Gastroesophageal sphincter (tissue), 4 donors: ENCODE measurements at regions not wholly inside any gene's neighbourhood (a gene's known extent, or its start where the extent isn't known, plus 50 kb on each side); places are given as distances from the start of the nearest gene placed in this dataset.

ENCODE experiments used
- ATAC-seq: fragments of 150-250 bp; one replicate; pipeline ENCODE4 v1.9.1; 2016; ENCODE audit warnings: mild to moderate bottlenecking, moderate library complexity
- H3K27ac ChIP-seq, 4 donors: fragments of 200-600 bp; sonication (generic) in 3 of 4; 1 replicate in 3 of 4; 2 replicates in 1 of 4; pipeline ENCODE4 v1.5.1; 2016 to 2019
- H3K27me3 ChIP-seq: fragments of 200-600 bp; sonication (generic); one replicate; pipeline ENCODE4 v1.5.1; 2019
- H3K36me3 ChIP-seq, 2 donors: fragments of 200-600 bp; sonication (generic); one replicate each; pipeline ENCODE4 v1.5.1; 2019; ENCODE audit warnings: control low read depth in 1 of 2
- H3K4me1 ChIP-seq, 3 donors: fragments of 200-600 bp; sonication (generic); 1 replicate in 2 of 3; 2 replicates in 1 of 3; pipeline ENCODE4 v1.5.1; 2016 to 2019; ENCODE audit warnings: control low read depth in 2 of 3
- H3K4me3 ChIP-seq, 2 donors: fragments of 200-600 bp; sonication (generic); one replicate each; pipeline ENCODE4 v1.5.1; 2019; ENCODE audit warnings: mild to moderate bottlenecking in 1 of 2, moderate library complexity in 1 of 2
- H3K9me3 ChIP-seq, 3 donors: fragments of 200-600 bp; sonication (generic); one replicate each; pipeline ENCODE4 v1.5.1; 2017 to 2019; ENCODE audit warnings: control low read depth in 2 of 3
- EP300 ChIP-seq: sonication (generic); formaldehyde crosslinking; IDR thresholded peaks from one replicate; pipeline ENCODE4 v1.6.1; 2017; ENCODE audit warnings: antibody characterized with exemption, mild to moderate bottlenecking
- POLR2A ChIP-seq, 2 donors: fragments of 450-650 bp; IDR thresholded peaks; one replicate each; pipeline ENCODE4 v1.6.1; 2017; ENCODE audit warnings: antibody characterized with exemption in 2 of 2, mild to moderate bottlenecking in 2 of 2, moderate library complexity in 1 of 2
- POLR2AphosphoS5 ChIP-seq: sonication (generic); formaldehyde crosslinking; IDR thresholded peaks from one replicate; pipeline ENCODE4 v1.6.1; 2017; ENCODE audit warnings: antibody characterized with exemption
- WGBS, 2 donors: methylation state at CpG; one replicate each; pipeline ENCODE4 v1.1.5; 2018; ENCODE audit warnings: low coverage in 1 of 2; 5-methylcytosine and 5-hydroxymethylcytosine counted together
- TF ChIP-seq, protein P1 (sequence below), 4 experiments: fragments of 200-600 bp in 2 of 4; fragments of 450-650 bp in 2 of 4; sonication (generic) in 1 of 4; IDR thresholded peaks; one replicate each; pipeline ENCODE4 v1.5.1; 2017 to 2019; ENCODE audit warnings: antibody characterized with exemption in 4 of 4, mild to moderate bottlenecking in 2 of 4, moderate library complexity in 2 of 4

DNA sequence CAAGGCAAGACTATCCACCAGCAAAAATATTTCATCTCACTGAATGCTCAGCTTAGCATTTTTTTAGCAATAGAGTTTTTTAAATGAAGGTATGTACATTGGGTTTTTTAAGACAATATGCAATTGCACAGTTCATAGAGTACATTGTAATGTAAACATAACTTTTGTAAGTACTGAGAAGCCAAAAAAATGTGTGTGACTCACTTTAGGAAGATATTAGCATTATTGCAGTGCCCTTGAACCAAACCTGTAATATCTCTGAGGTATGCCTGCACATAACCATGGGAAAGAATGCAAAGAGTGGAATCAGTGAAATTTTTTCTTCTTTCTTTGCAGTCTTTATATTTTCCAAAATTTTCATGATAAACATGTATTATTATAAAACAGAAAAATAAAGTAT is 1533.3 kb upstream of the WWC1 start:
- no peak overlapping the region for H3K4me3 ChIP-seq
- H3K27ac ChIP-seq, result no peak overlapping the region
- H3K9me3 ChIP-seq, result peaks cover 0 to 6% (median 0%) of the 10 kb centered on the region in 3 donors
- no peak for ATAC-seq
- no peaks in the 10 kb centered on the region for H3K36me3 ChIP-seq
- no peak for TF ChIP-seq POLR2AphosphoS5
- TF ChIP-seq POLR2A (IDR thresholded peaks at IDR 0.05), result no peak
- TF ChIP-seq EP300, result no peak
- TF ChIP-seq, protein P1, sequence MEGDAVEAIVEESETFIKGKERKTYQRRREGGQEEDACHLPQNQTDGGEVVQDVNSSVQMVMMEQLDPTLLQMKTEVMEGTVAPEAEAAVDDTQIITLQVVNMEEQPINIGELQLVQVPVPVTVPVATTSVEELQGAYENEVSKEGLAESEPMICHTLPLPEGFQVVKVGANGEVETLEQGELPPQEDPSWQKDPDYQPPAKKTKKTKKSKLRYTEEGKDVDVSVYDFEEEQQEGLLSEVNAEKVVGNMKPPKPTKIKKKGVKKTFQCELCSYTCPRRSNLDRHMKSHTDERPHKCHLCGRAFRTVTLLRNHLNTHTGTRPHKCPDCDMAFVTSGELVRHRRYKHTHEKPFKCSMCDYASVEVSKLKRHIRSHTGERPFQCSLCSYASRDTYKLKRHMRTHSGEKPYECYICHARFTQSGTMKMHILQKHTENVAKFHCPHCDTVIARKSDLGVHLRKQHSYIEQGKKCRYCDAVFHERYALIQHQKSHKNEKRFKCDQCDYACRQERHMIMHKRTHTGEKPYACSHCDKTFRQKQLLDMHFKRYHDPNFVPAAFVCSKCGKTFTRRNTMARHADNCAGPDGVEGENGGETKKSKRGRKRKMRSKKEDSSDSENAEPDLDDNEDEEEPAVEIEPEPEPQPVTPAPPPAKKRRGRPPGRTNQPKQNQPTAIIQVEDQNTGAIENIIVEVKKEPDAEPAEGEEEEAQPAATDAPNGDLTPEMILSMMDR (IDR thresholded peaks at IDR 0.05), result no peak
- H3K27me3 ChIP-seq, result no peaks in the 10 kb centered on the region
- no peaks in the 10 kb centered on the region for H3K4me1 ChIP-seq

DNA sequence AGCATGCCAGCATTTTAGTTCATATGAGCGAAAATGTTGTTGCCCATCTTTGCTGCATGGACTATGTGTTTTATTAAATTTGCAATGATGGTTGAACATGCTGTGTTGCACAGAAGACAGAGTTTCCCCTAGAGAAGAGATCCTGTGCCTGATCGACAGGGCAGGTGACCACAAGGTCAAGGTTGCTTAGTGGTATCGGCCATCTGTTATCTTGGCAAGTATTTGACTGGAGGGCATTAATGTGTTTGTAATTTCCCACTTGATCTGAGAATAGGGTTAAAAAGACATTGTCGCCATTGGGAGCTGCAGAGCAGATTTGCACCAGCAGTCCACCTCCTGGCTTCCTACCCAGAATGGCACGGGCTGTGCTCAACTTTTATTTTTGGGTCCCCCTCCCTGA is 1523.6 kb upstream of the WWC1 start:
- Histone ChIP-seq H3K27ac (no peak overlapping the region), H3K4me3 (no peak overlapping the region), H3K36me3 (no peaks in the 10 kb centered on the region), H3K9me3 (peaks cover 0 to 9% (median 0%) of the 10 kb centered on the region in 3 donors), H3K27me3 (no peaks in the 10 kb centered on the region), H3K4me1 (no peaks in the 10 kb centered on the region)
- WGBS, 2 donors, result 76 to 83% methylated on average over 3 to 4 of the region's 5 CpGs
- no peak for ATAC-seq
- TF ChIP-seq, protein P1 (IDR thresholded peaks at IDR 0.05), result no peak
- TF ChIP-seq EP300, result no peak
- TF ChIP-seq POLR2AphosphoS5, result no peak
- TF ChIP-seq POLR2A (IDR thresholded peaks at IDR 0.05), result no peak

DNA sequence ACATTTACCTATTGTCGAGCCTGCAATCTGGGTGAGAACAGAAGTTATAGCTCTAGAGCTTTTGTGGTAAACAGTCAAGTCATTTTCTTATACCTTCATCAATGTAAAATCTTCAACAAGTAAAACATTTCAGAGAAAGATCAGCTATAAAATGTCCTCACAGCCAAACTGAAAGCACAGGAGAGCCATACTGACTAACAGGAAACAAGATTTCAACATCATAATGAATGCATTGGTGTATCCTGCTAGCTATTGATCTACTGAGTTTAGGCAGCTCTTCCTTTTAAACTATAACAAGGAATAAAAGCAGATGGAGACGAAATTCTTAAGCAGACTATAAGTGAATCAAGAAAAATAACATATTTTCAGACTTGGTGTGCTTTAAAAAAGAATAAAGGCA is 1522.9 kb upstream of the WWC1 start:
- no peaks in the 10 kb centered on the region for H3K27me3 ChIP-seq
- no peak for TF ChIP-seq POLR2AphosphoS5
- TF ChIP-seq POLR2A (IDR thresholded peaks at IDR 0.05), result no peak
- no peak for TF ChIP-seq EP300
- TF ChIP-seq, protein P1 (IDR thresholded peaks at IDR 0.05), result no peak
- H3K4me3 ChIP-seq, result no peak overlapping the region
- WGBS, 2 donors, result 37 to 62% methylated on average over 2 of the region's 2 CpGs
- no peak for ATAC-seq
- peaks cover 0 to 9% (median 0%) of the 10 kb centered on the region in 3 donors for H3K9me3 ChIP-seq
- no peaks in the 10 kb centered on the region for H3K4me1 ChIP-seq
- H3K27ac ChIP-seq, result no peak overlapping the region
- H3K36me3 ChIP-seq, result no peaks in the 10 kb centered on the region

DNA sequence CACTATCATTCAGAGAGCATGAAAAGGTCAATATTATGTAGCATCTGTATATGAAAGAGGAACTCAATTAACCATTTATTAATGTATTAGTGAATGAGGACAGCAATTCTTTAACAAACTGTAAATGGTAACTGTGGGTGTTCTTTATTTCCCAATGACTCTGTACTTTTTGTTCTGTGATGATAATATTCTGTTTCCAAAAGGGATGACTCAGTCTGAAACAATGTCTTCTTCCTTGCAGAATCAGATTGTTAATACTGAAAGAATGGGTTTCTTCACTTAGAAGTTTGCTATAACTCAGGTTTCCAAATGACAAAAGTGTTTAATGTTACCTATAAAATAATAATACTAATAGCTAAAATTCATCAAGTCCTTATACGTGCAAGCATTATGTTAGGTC is 1518.7 kb upstream of the WWC1 start:
- peak; percentile 68 for ATAC-seq
- H3K27me3 ChIP-seq, result no peaks in the 10 kb centered on the region
- no peaks in the 10 kb centered on the region for H3K36me3 ChIP-seq
- H3K4me3 ChIP-seq, result no peak overlapping the region
- no peak overlapping the region for H3K27ac ChIP-seq
- H3K9me3 ChIP-seq, result peaks cover 0 to 9% (median 0%) of the 10 kb centered on the region in 3 donors
- WGBS, 2 donors, result 0 to 20% methylated on average over 1 of the region's 1 CpG
- TF ChIP-seq, protein P1 (IDR thresholded peaks at IDR 0.05), result no peak
- TF ChIP-seq POLR2AphosphoS5, result peak; percentile 31
- no peaks in the 10 kb centered on the region for H3K4me1 ChIP-seq

DNA sequence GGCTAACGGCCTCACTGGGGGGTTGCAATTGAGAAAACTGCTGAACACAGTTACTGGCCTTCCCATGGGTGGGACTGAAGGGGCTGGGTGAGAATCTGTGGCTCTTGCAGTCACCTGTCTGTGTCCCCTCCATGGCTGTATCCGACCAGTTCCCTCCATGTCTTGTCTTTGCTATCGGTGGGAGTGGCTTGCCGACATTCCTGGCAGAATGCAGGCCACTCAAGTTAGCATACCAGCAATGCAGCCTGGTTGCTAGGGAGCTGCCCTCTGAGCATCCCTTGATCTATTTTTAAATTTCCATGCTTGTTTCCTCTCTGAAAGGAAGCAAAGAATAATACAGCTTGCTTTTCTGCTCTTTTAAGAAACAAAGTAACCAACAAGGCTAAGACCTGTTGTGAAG is 1509.7 kb upstream of the WWC1 start:
- no peak for TF ChIP-seq EP300
- no peak for TF ChIP-seq POLR2A (IDR thresholded peaks at IDR 0.05)
- TF ChIP-seq, protein P1 (IDR thresholded peaks at IDR 0.05), result no peak
- TF ChIP-seq POLR2AphosphoS5, result no peak
- 0 to 28% methylated on average over 2 to 3 of the region's 4 CpGs for WGBS, 2 donors
- no peaks in the 10 kb centered on the region for H3K36me3 ChIP-seq
- no peak overlapping the region for H3K4me3 ChIP-seq
- H3K27ac ChIP-seq, result no peak overlapping the region
- peaks cover 0 to 4% (median 0%) of the 10 kb centered on the region in 3 donors for H3K4me1 ChIP-seq
- ATAC-seq, result no peak
- no peaks in the 10 kb centered on the region for H3K9me3 ChIP-seq
- H3K27me3 ChIP-seq, result no peaks in the 10 kb centered on the region
